HepG2 (cell line): ENCODE measurements at regions not wholly inside any gene's neighbourhood (a gene's known extent, or its start where the extent isn't known, plus 50 kb on each side); places are given as distances from the start of the nearest gene placed in this dataset.

ENCODE experiments used
- ATAC-seq: fragments of 200-7000 bp; cut with Tn5 transposase; 3 replicates; pipeline ENCODE4 v1.9.1; 2020; ENCODE audit warnings: mild to moderate bottlenecking, moderate library complexity
- BruUV-seq: library from RNA; stranded (reverse); fragments of 400-500 nt; replicated peaks from 2 replicates; lab custom pipeline; 2021; lab: Mats Ljungman, UMichigan
- CTCF ChIA-PET: fragments of 300-600 bp; formaldehyde crosslinking; extraction: SDS; loops from one replicate; lab custom pipeline; 2021; ENCODE audit warnings: low total read pairs, inconsistent platforms, low intra/inter-chr PET ratio; lab: Yijun Ruan, JAX
- POLR2A ChIA-PET: fragments of 350-600 bp; sonication (Branson Sonifier 250); formaldehyde crosslinking; loops from one replicate; lab custom pipeline; 2020; ENCODE audit warnings: antibody characterized with exemption, inconsistent platforms; lab: Yijun Ruan, JAX
- DNase-seq: peaks from one replicate; pipeline ENCODE4 v3.0.0-alpha.2; 2015; ENCODE audit warnings: low spot score
- FAIRE-seq: peaks from 3 replicates; lab custom pipeline; 2011; peaks lifted over from hg19 to GRCh38; lab: Jason Lieb, UNC
- H2AFZ ChIP-seq: one replicate; pipeline ENCODE4 v1.6.1; 2011; ENCODE audit warnings: low read length, inconsistent platforms
- H3K27ac ChIP-seq: fragments of 300-600 bp; 3 replicates; pipeline ENCODE4 v1.8.0; 2011; ENCODE audit warnings: mixed run types, mild to moderate bottlenecking, mixed read lengths, low read length, inconsistent platforms; ENCODE audit not compliant: insufficient read depth; ENCODE audit errors: extremely low read length
- H3K27me3 ChIP-seq, 2 experiments: fragments of 200-600 bp in 1 of 2; 2 replicates in 1 of 2; 3 replicates in 1 of 2; pipeline versions ENCODE4 v1.6.0 to v1.8.0; 2011; ENCODE audit warnings: low read length in 2 of 2, mild to moderate bottlenecking in 2 of 2, moderate library complexity in 2 of 2, inconsistent platforms in 1 of 2; ENCODE audit not compliant: insufficient read depth in 2 of 2, control insufficient read depth in 1 of 2
- H3K36me3 ChIP-seq, 2 experiments: fragments of 200-600 bp in 1 of 2; replicated peaks in 1 of 2; 2 replicates in 1 of 2; 3 replicates in 1 of 2; pipeline versions ENCODE4 v1.5.1 to v1.8.0; 2011; ENCODE audit warnings: low read length in 2 of 2, inconsistent platforms in 1 of 2; ENCODE audit not compliant: insufficient read depth in 2 of 2, control insufficient read depth in 1 of 2
- H3K4me1 ChIP-seq: 2 replicates; pipeline ENCODE4 v1.5.1; 2012; ENCODE audit warnings: low read length, inconsistent platforms; ENCODE audit not compliant: insufficient read depth
- H3K4me2 ChIP-seq: 2 replicates; pipeline ENCODE4 v1.6.0; 2011; ENCODE audit warnings: low read depth, low read length, inconsistent platforms
- H3K4me3 ChIP-seq, 3 experiments: fragments of 200-600 bp in 1 of 3; sonication (generic), shearing (Covaris generic) in 1 of 3; replicated peaks in 1 of 3; 2 replicates each; pipeline ENCODE4 v1.5.1; 2011 to 2016; ENCODE audit warnings: low read length in 3 of 3, inconsistent platforms in 2 of 3, low read depth in 2 of 3, mild to moderate bottlenecking in 2 of 3, control low read depth in 1 of 3, mixed read lengths in 1 of 3; ENCODE audit not compliant: insufficient read depth in 1 of 3
- H3K79me2 ChIP-seq: one replicate; pipeline ENCODE4 v1.6.1; 2011; ENCODE audit warnings: low read length, inconsistent platforms; ENCODE audit not compliant: insufficient read depth
- H3K9ac ChIP-seq: 2 replicates; pipeline ENCODE4 v1.6.0; 2011; ENCODE audit warnings: mild to moderate bottlenecking, low read depth, low read length, inconsistent platforms; ENCODE audit not compliant: insufficient read depth
- H3K9me3 ChIP-seq: 2 replicates; pipeline ENCODE4 v1.5.1; 2012; ENCODE audit warnings: mild to moderate bottlenecking, low read length
- H4K20me1 ChIP-seq: 2 replicates; pipeline ENCODE4 v1.6.0; 2011; ENCODE audit warnings: inconsistent platforms, mild to moderate bottlenecking, low read length, moderate library complexity; ENCODE audit not compliant: insufficient read depth
- DMTF1 ChIP-seq: sonication (generic); formaldehyde crosslinking; IDR thresholded peaks from 2 replicates; pipeline ENCODE4 v1.4.0; 2020; ENCODE audit warnings: mild to moderate bottlenecking, missing genetic modification reagents
- EZH2 ChIP-seq: conservative IDR thresholded peaks from 2 replicates; pipeline ENCODE4 v1.6.1; 2012; ENCODE audit warnings: mild to moderate bottlenecking, low read depth, low read length, moderate library complexity
- HNF1B ChIP-seq: sonication (generic); formaldehyde crosslinking; IDR thresholded peaks from 2 replicates; pipeline ENCODE4 v1.5.1; 2020; ENCODE audit warnings: mild to moderate bottlenecking, moderate library complexity, missing genetic modification reagents
- IRX3 ChIP-seq: sonication (generic); formaldehyde crosslinking; IDR thresholded peaks from 2 replicates; pipeline ENCODE4 v1.8.1; 2023; ENCODE audit warnings: mild to moderate bottlenecking, low read depth, missing genetic modification reagents, borderline replicate concordance
- KAT7 ChIP-seq: IDR thresholded peaks from 2 replicates; pipeline ENCODE4 v1.6.1; 2018; ENCODE audit warnings: borderline replicate concordance, missing compliant biosample characterization
- MXI1 ChIP-seq: IDR thresholded peaks from 3 replicates; pipeline ENCODE4 v1.6.1; 2012; ENCODE audit warnings: low read depth, low read length, inconsistent platforms, borderline replicate concordance
- NR3C1 ChIP-seq: sonication (generic); formaldehyde crosslinking; IDR thresholded peaks from 2 replicates; pipeline ENCODE4 v1.4.0; 2020; ENCODE audit warnings: missing genetic modification reagents
- RBM39 ChIP-seq: fragments of 200-400 bp; formaldehyde crosslinking; IDR thresholded peaks from one replicate; pipeline ENCODE4 v1.6.1; 2018; ENCODE audit warnings: antibody characterized with exemption, mild to moderate bottlenecking, low read depth, low read length; ENCODE audit not compliant: poor library complexity, severe bottlenecking
- SAP130 ChIP-seq: IDR thresholded peaks from 2 replicates; pipeline ENCODE4 v1.6.1; 2016; ENCODE audit warnings: low read depth
- SRSF9 ChIP-seq: fragments of 200-400 bp; formaldehyde crosslinking; IDR thresholded peaks from 2 replicates; pipeline ENCODE4 v1.6.1; 2018; ENCODE audit warnings: borderline replicate concordance, mild to moderate bottlenecking, low read depth, low read length; ENCODE audit not compliant: insufficient read depth, poor library complexity, severe bottlenecking
- ZHX1 ChIP-seq: sonication (generic); formaldehyde crosslinking; IDR thresholded peaks from 2 replicates; pipeline ENCODE4 v1.8.1; 2022; ENCODE audit warnings: low read depth, mild to moderate bottlenecking, missing genetic modification reagents
- ZNF143 ChIP-seq: sonication (generic); formaldehyde crosslinking; IDR thresholded peaks from 2 replicates; pipeline ENCODE4 v1.4.0; 2020; ENCODE audit warnings: missing genetic modification reagents
- ZNF614 ChIP-seq: IDR thresholded peaks from 2 replicates; pipeline ENCODE4 v1.6.1; 2018; ENCODE audit warnings: missing biosample characterization, missing genetic modification reagents, inconsistent platforms, borderline replicate concordance
- ZNF83 ChIP-seq: sonication (generic); formaldehyde crosslinking; IDR thresholded peaks from 2 replicates; pipeline ENCODE4 v1.4.0; 2020; ENCODE audit warnings: missing genetic modification reagents, mild to moderate bottlenecking, borderline replicate concordance
- WGBS: methylation state at CpG from one replicate; pipeline ENCODE4 v1.1.6; 2017; ENCODE audit warnings: low lambda C conversion rate; 5-methylcytosine and 5-hydroxymethylcytosine counted together
- in situ Hi-C: cut with HindIII; loops from 2 replicates; pipeline ENCODE4 v1.10.0; 2017; ENCODE audit warnings: low pct_unique_long_range_greater_than_20kb; ENCODE audit not compliant: extremely low pct_ligation_motif_present
- intact Hi-C: fragments of 100-400 bp; cut with micrococcal nuclease; formaldehyde crosslinking; loops from one replicate; pipeline ENCODE4 v1.10.0; 2022; ENCODE audit not compliant: unreplicated experiment

- TF ChIP-seq EZH2 (no peak), NR3C1 (CRISPR knock-in tag) (no peak), DMTF1 (CRISPR knock-in tag) (no peak), MXI1 (no peak), HNF1B (no peak), IRX3 (no peak), SAP130 (CRISPR knock-in tag) (no peak), ZNF143 (no peak), ZNF614 (CRISPR knock-in tag) (no peak)
Observed at GRCh38 chr4:188660796-188661195, 521.6 kb downstream of the TRIML1 start (continued).

GRCh38 chr4:188661502-188661901 lies 522.3 kb downstream of the TRIML1 start:
- Histone ChIP-seq H3K79me2 (no peaks in the 10 kb centered on the region), H3K4me2 (no peak overlapping the region), H3K9me3 (no peaks in the 10 kb centered on the region), H3K4me1 (no peaks in the 10 kb centered on the region), H3K9ac (no peak overlapping the region), H3K27me3 (no peaks in the 10 kb centered on the region; a peak in 1 of 5 replicates), H2AFZ (no peak overlapping the region), H4K20me1 (no peaks in the 10 kb centered on the region), H3K4me3 (no peak overlapping the region), H3K36me3 (no peaks in the 10 kb centered on the region), H3K27ac (no peak overlapping the region)
- BruUV-seq: no TSS peak
- no peak for FAIRE-seq
- intact Hi-C loops: no loop called here
- no peak for TF ChIP-seq SRSF9
- no peak for TF ChIP-seq RBM39
- TF ChIP-seq KAT7 (CRISPR knock-in tag): no peak
- no peak for TF ChIP-seq ZHX1 (CRISPR knock-in tag)
- TF ChIP-seq ZNF83 (CRISPR knock-in tag): no peak
- ATAC-seq: no peak
- CTCF ChIA-PET: no interaction called here
- 0% methylated on average over 2 of the region's 2 CpGs for WGBS
- in situ Hi-C loops: no loop called here
- no peak for DNase-seq
- POLR2A ChIA-PET: no interaction called here
